NCI-H2029 treated with DMSO at 0.1 percent for 48 hours (cell line): ENCODE measurements at regions not wholly inside any gene's neighbourhood (a gene's known extent, or its start where the extent isn't known, plus 50 kb on each side); places are given as distances from the start of the nearest gene placed in this dataset.
"Not testable (repeated sequence)": the region's sequence is repeated elsewhere in the genome, so short reads cannot be mapped to it uniquely, and the experiment has no call there.

Experiments used
- DNase-seq: peaks from one replicate; lab custom pipeline; 2025; lab: John Stamatoyannopoulos, UW

- DNase-seq: no peak
These were observed 495.6 kb downstream of the SIPA1L2 start for GRCh38 chr1:232134365-232134764.

GRCh38 chr1:232132572-232132971, 497.4 kb downstream of the SIPA1L2 start:
- no peak for DNase-seq

GRCh38 chr1:232131715-232132391, 498.1 kb downstream of the SIPA1L2 start:
- DNase-seq: no peak

GRCh38 chr1:232130815-232131480, 499.0 kb downstream of the SIPA1L2 start:
- DNase-seq: no peak

GRCh38 chr1:232127190-232127589, 500.6 kb downstream of the DISC1 start:
- DNase-seq: no peak

- DNase-seq: no peak
These were observed 497.4 kb downstream of the DISC1 start for GRCh38 chr1:232123775-232124659.

GRCh38 chr1:232117903-232118302, 491.3 kb downstream of the DISC1 start:
- not testable (repeated sequence) for DNase-seq

GRCh38 chr1:232114985-232115384, 488.4 kb downstream of the DISC1 start:
- DNase-seq: no peak

GRCh38 chr1:232112076-232112475, 485.5 kb downstream of the DISC1 start:
- no peak for DNase-seq

- no peak for DNase-seq
These were observed 485.0 kb downstream of the DISC1 start for GRCh38 chr1:232111611-232112010.

GRCh38 chr1:232110281-232111090, 483.9 kb downstream of the DISC1 start:
- no peak for DNase-seq

- no peak for DNase-seq
These were observed 482.8 kb downstream of the DISC1 start for GRCh38 chr1:232109391-232109790.

- DNase-seq: no peak
These were observed 482.0 kb downstream of the DISC1 start for GRCh38 chr1:232108598-232108997.

GRCh38 chr1:232106415-232106814, 479.8 kb downstream of the DISC1 start:
- no peak for DNase-seq

- DNase-seq: no peak
These were observed 479.0 kb downstream of the DISC1 start for GRCh38 chr1:232105561-232105960.

GRCh38 chr1:232101231-232101630, 474.6 kb downstream of the DISC1 start:
- DNase-seq: no peak

GRCh38 chr1:232096751-232097150, 470.2 kb downstream of the DISC1 start:
- DNase-seq: no peak
